ENCODE measurements at regions not wholly inside any gene's neighbourhood (a gene's known extent, or its start where the extent isn't known, plus 50 kb on each side); places are given as distances from the start of the nearest gene placed in this dataset.

DNA sequence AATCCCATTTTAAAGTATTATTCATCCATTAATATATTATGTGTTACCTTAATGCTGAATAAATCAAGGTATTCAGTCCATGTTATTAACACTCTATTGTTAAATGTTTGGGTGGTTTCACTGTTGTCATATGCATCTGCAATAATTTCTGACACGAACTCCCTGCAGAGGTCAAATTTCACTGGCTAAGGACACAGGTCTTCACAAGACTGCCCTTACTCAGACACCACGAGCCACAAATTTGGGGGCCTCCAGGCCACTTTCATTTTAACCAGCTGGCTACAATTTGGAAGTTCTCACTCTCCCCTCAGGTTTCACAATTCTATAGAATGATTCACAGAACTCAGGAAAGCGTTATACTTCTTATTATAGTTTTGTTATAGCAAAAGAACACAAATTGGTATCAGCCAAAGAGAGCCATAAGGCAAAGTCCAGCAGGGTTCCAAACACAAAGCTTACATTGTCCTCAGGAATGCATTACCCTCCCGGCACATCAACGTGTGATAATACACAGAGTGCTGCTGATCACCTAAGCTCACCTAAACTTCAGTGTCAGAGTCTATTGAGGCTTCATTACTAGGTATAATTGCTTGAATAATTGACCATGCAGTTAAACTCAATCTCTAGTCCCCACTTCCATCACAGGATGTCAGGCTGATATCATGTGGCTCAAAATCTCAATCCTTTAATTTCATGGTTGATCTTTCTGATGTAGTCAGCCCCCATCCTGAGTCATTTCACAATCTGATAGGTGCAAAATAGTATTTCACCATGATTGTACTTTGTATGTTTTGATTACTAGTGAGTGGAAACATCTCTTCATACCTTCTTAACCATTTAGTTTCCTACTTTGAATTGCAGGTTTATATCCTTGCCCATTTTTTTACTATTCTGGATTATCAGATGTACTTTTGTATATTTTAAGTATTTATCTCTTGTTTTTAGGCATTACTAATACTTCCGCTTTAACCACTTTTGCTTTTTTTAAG is 441.4 kb upstream of the AGTR1 start:
- no peak overlapping the region for H3K4me3 ChIP-seq
- DNase-seq (ENCODE audit: low spot score in 2 of 2): no peak
- no peaks in the 10 kb centered on the region for H3K4me1 ChIP-seq
- intact Hi-C loops (cut with DNase I; ENCODE audit: low total_unique reads): no loop called here
- TF ChIP-seq POLR2AphosphoS5 (IDR thresholded peaks at IDR 0.05): no peak
- TF ChIP-seq POLR2A (IDR thresholded peaks at IDR 0.05): no peak
- TF ChIP-seq, protein P1, sequence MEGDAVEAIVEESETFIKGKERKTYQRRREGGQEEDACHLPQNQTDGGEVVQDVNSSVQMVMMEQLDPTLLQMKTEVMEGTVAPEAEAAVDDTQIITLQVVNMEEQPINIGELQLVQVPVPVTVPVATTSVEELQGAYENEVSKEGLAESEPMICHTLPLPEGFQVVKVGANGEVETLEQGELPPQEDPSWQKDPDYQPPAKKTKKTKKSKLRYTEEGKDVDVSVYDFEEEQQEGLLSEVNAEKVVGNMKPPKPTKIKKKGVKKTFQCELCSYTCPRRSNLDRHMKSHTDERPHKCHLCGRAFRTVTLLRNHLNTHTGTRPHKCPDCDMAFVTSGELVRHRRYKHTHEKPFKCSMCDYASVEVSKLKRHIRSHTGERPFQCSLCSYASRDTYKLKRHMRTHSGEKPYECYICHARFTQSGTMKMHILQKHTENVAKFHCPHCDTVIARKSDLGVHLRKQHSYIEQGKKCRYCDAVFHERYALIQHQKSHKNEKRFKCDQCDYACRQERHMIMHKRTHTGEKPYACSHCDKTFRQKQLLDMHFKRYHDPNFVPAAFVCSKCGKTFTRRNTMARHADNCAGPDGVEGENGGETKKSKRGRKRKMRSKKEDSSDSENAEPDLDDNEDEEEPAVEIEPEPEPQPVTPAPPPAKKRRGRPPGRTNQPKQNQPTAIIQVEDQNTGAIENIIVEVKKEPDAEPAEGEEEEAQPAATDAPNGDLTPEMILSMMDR (IDR thresholded peaks at IDR 0.05): no peak
- H3K27me3 ChIP-seq: no peaks in the 10 kb centered on the region
- no peaks in the 10 kb centered on the region for H3K36me3 ChIP-seq
- H3K27ac ChIP-seq: no peak overlapping the region
- H3K9me3 ChIP-seq: no peaks in the 10 kb centered on the region

DNA sequence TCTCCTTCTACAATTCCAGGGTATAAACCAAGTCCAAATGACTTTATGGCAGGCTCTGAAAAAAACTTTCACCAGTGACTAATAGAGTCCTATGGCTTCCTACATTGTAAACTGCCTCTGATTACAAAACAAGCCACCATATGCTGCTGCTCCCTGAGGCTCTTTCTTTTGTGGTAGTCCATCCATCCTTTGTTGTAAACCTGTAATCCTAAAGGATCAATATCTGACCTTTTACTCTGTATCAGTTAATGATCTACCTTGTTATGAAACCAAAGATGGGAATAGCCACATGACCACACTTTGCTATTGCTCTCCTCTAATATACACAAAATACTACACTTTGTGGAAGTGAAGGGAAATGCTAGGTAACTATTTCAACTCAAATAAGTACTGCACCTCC is 434.7 kb upstream of the AGTR1 start:
- TF ChIP-seq POLR2A (IDR thresholded peaks at IDR 0.05) (no peak), POLR2AphosphoS5 (IDR thresholded peaks at IDR 0.05) (no peak)
- TF ChIP-seq, protein P1 (IDR thresholded peaks at IDR 0.05): no peak
- no peaks in the 10 kb centered on the region for H3K9me3 ChIP-seq
- no peak overlapping the region for H3K4me3 ChIP-seq
- H3K36me3 ChIP-seq: no peaks in the 10 kb centered on the region
- no peaks in the 10 kb centered on the region for H3K4me1 ChIP-seq
- intact Hi-C loops (cut with DNase I; ENCODE audit: low total_unique reads): no loop called here
- DNase-seq (ENCODE audit: low spot score in 2 of 2): no peak
- no peak overlapping the region for H3K27ac ChIP-seq
- no peaks in the 10 kb centered on the region for H3K27me3 ChIP-seq

DNA sequence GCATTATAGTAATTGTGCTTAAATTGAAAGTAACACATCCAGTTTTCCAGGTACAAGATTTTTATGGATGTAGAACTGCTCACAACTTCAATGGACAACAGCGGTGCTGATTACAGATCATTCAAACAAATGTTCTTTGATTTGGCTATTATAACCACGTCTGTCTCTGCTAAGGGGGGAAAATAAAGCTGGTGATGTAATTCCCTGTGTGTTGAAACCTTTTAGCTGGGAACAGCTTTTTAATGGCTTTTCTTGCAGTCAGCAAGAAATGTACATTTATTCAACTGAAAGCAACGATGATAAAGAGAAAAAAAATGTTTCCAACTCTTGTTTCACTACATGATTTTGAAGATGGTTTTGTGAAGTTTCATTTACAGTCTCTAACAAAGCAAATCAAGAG is 431.9 kb upstream of the AGTR1 start:
- TF ChIP-seq, protein P1 (IDR thresholded peaks at IDR 0.05): no peak
- TF ChIP-seq POLR2A (IDR thresholded peaks at IDR 0.05) (no peak), POLR2AphosphoS5 (IDR thresholded peaks at IDR 0.05) (no peak)
- Histone ChIP-seq H3K27me3 (no peaks in the 10 kb centered on the region), H3K27ac (no peak overlapping the region), H3K4me3 (no peak overlapping the region), H3K36me3 (no peaks in the 10 kb centered on the region), H3K4me1 (no peaks in the 10 kb centered on the region), H3K9me3 (no peaks in the 10 kb centered on the region)
- intact Hi-C loops (cut with DNase I; ENCODE audit: low total_unique reads): no loop called here
- DNase-seq (ENCODE audit: low spot score in 2 of 2): no peak

- intact Hi-C loops (cut with DNase I; ENCODE audit: low total_unique reads): no loop called here
- Histone ChIP-seq H3K9me3 (no peaks in the 10 kb centered on the region), H3K27me3 (no peaks in the 10 kb centered on the region), H3K4me1 (no peaks in the 10 kb centered on the region), H3K4me3 (no peak overlapping the region), H3K27ac (no peak overlapping the region), H3K36me3 (no peaks in the 10 kb centered on the region)
- TF ChIP-seq, protein P1 (IDR thresholded peaks at IDR 0.05): no peak
- no peak for DNase-seq (ENCODE audit: low spot score in 2 of 2)
Observed at GRCh38 chr3:148266341-148266740, 431.4 kb upstream of the AGTR1 start.

DNA sequence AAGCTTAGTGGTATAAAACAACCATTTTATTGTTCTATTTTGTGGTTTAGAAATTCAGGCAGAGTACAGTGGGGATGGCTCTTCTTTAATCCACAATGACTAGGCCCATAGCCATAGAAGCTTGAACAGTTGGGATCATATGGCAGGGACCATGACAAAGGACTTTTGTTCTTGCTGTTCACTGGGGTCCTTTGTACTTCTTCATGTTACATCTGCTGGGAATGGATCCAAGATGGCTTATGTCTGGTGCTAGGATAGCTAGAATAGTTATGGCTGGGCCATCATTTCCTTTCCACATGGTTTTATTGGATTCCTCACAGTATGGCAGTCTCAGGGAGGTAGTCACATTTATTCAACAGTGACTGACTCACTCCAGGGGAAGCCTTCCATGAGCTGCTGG is 427.9 kb upstream of the AGTR1 start:
- intact Hi-C loops (cut with DNase I; ENCODE audit: low total_unique reads): no loop called here
- no peaks in the 10 kb centered on the region for H3K27me3 ChIP-seq
- H3K4me1 ChIP-seq: no peaks in the 10 kb centered on the region
- TF ChIP-seq, protein P1 (IDR thresholded peaks at IDR 0.05): no peak
- TF ChIP-seq POLR2AphosphoS5 (IDR thresholded peaks at IDR 0.05): no peak
- TF ChIP-seq POLR2A (IDR thresholded peaks at IDR 0.05): no peak
- H3K9me3 ChIP-seq: no peaks in the 10 kb centered on the region
- no peak overlapping the region for H3K27ac ChIP-seq
- DNase-seq (ENCODE audit: low spot score in 2 of 2): no peak
- no peaks in the 10 kb centered on the region for H3K36me3 ChIP-seq
- H3K4me3 ChIP-seq: no peak overlapping the region

Data from breast epithelium (tissue), 4 donors.